PC-9 (cell line): ENCODE measurements at regions not wholly inside any gene's neighbourhood (a gene's known extent, or its start where the extent isn't known, plus 50 kb on each side); places are given as distances from the start of the nearest gene placed in this dataset.

ENCODE experiments used
- EZH2 ChIP-seq: fragments of 200-600 bp; sonication (generic); IDR thresholded peaks from 2 replicates; pipeline ENCODE4 v1.8.0; 2017; ENCODE audit warnings: antibody characterized with exemption, low read depth
- TF ChIP-seq, protein P1 (sequence below): fragments of 200-600 bp; sonication (generic); conservative IDR thresholded peaks from 2 replicates; pipeline ENCODE4 v1.6.1; 2017; ENCODE audit warnings: mixed run types, antibody characterized with exemption, mild to moderate bottlenecking, moderate library complexity

GRCh38 chr10:124333931-124334330 lies 84.8 kb downstream of the OAT start:
- TF ChIP-seq EZH2, result no peak
- TF ChIP-seq, protein P1, sequence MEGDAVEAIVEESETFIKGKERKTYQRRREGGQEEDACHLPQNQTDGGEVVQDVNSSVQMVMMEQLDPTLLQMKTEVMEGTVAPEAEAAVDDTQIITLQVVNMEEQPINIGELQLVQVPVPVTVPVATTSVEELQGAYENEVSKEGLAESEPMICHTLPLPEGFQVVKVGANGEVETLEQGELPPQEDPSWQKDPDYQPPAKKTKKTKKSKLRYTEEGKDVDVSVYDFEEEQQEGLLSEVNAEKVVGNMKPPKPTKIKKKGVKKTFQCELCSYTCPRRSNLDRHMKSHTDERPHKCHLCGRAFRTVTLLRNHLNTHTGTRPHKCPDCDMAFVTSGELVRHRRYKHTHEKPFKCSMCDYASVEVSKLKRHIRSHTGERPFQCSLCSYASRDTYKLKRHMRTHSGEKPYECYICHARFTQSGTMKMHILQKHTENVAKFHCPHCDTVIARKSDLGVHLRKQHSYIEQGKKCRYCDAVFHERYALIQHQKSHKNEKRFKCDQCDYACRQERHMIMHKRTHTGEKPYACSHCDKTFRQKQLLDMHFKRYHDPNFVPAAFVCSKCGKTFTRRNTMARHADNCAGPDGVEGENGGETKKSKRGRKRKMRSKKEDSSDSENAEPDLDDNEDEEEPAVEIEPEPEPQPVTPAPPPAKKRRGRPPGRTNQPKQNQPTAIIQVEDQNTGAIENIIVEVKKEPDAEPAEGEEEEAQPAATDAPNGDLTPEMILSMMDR, result no peak
